ENCODE measurements at regions not wholly inside any gene's neighbourhood (a gene's known extent, or its start where the extent isn't known, plus 50 kb on each side); places are given as distances from the start of the nearest gene placed in this dataset.
"Not testable (repeated sequence)": the region's sequence is repeated elsewhere in the genome, so short reads cannot be mapped to it uniquely, and the experiment has no call there.

- not testable (repeated sequence) for TF ChIP-seq POLR2A (IDR thresholded peaks at IDR 0.05; ENCODE audit: low read depth, low read length); SPI1 (IDR thresholded peaks at IDR 0.05; ENCODE audit: low read depth, low read length); TAF1 (IDR thresholded peaks at IDR 0.05; ENCODE audit: low read depth, low read length); POLR2AphosphoS5 (IDR thresholded peaks at IDR 0.05; ENCODE audit: low read depth, low read length); PAX5 (IDR thresholded peaks at IDR 0.05; ENCODE audit: insufficient read depth, low read length, severe bottlenecking)
Measured at GRCh38 chr2:111316221-111316741, 195.6 kb downstream of the BCL2L11 start.

Data from GM12891 (cell line).